Hepatocyte (in vitro differentiated cells): ENCODE measurements at regions not wholly inside any gene's neighbourhood (a gene's known extent, or its start where the extent isn't known, plus 50 kb on each side); places are given as distances from the start of the nearest gene placed in this dataset.
"Not testable (repeated sequence)": the region's sequence is repeated elsewhere in the genome, so short reads cannot be mapped to it uniquely, and the experiment has no call there.

Experiments
- DNase-seq: peaks from one replicate; pipeline ENCODE4 v3.0.0-alpha.2; 2016; ENCODE audit warnings: low spot score
- H2AFZ ChIP-seq: fragments of 200-600 bp; sonication (generic); 2 replicates; pipeline ENCODE4 v1.6.0; 2016; ENCODE audit warnings: antibody characterized with exemption, mild to moderate bottlenecking
- H3K27ac ChIP-seq: fragments of 200-600 bp; sonication (generic); 2 replicates; pipeline ENCODE4 v1.5.1; 2016; ENCODE audit warnings: mild to moderate bottlenecking
- H3K27me3 ChIP-seq: fragments of 200-600 bp; sonication (generic); 2 replicates; pipeline ENCODE4 v1.6.1; 2016
- H3K36me3 ChIP-seq: fragments of 200-600 bp; sonication (generic); replicated peaks from 2 replicates; pipeline ENCODE4 v1.5.1; 2016; ENCODE audit warnings: low read depth; ENCODE audit not compliant: insufficient read depth
- H3K4me1 ChIP-seq: fragments of 200-600 bp; sonication (generic); 2 replicates; pipeline ENCODE4 v1.5.1; 2016; ENCODE audit warnings: mild to moderate bottlenecking, moderate library complexity; ENCODE audit not compliant: insufficient read depth
- H3K4me2 ChIP-seq: fragments of 200-600 bp; sonication (generic); 2 replicates; pipeline ENCODE4 v1.6.0; 2016
- H3K4me3 ChIP-seq: fragments of 200-600 bp; sonication (generic); 2 replicates; pipeline ENCODE4 v1.5.1; 2016; ENCODE audit warnings: mild to moderate bottlenecking
- H3K79me2 ChIP-seq: fragments of 200-600 bp; sonication (generic); 2 replicates; pipeline ENCODE4 v1.6.0; 2017; ENCODE audit warnings: mild to moderate bottlenecking
- H3K9me2 ChIP-seq: fragments of 200-600 bp; sonication (generic); replicated peaks from 2 replicates; pipeline ENCODE4 v1.6.0; 2017; ENCODE audit warnings: mild to moderate bottlenecking; ENCODE audit not compliant: insufficient read depth
- H3K9me3 ChIP-seq: fragments of 200-600 bp; sonication (generic); 2 replicates; pipeline ENCODE4 v1.5.1; 2016; ENCODE audit warnings: low read depth, mild to moderate bottlenecking
- H4K20me1 ChIP-seq: fragments of 200-600 bp; sonication (generic); 2 replicates; pipeline ENCODE4 v1.6.0; 2016; ENCODE audit warnings: mild to moderate bottlenecking; ENCODE audit not compliant: insufficient read depth, poor library complexity, severe bottlenecking
- EZH2 ChIP-seq: fragments of 200-600 bp; sonication (generic); IDR thresholded peaks from 2 replicates; pipeline ENCODE4 v1.6.1; 2016; ENCODE audit warnings: antibody characterized with exemption, mild to moderate bottlenecking, borderline replicate concordance
- EZH2phosphoT487 ChIP-seq: fragments of 200-600 bp; sonication (generic); IDR thresholded peaks from one replicate; pipeline ENCODE4 v1.6.1; 2018; ENCODE audit warnings: antibody characterized with exemption, mild to moderate bottlenecking, low read depth, moderate library complexity; ENCODE audit not compliant: unreplicated experiment, severe bottlenecking
- WGBS: methylation state at CpG from one replicate; pipeline ENCODE4 v1.1.6; 2016; ENCODE audit warnings: low lambda C conversion rate; ENCODE audit errors: missing lambda C conversion rate; 5-methylcytosine and 5-hydroxymethylcytosine counted together
- TF ChIP-seq, protein P1 (sequence below): fragments of 200-600 bp; sonication (generic); IDR thresholded peaks from 2 replicates; pipeline ENCODE4 v1.5.1; 2016; ENCODE audit warnings: antibody characterized with exemption, mild to moderate bottlenecking; ENCODE audit not compliant: poor library complexity

GRCh38 chr4:179163147-179163546, 1720.9 kb upstream of the AGA start:
- Histone ChIP-seq H4K20me1 (no peaks in the 10 kb centered on the region), H3K9me3 (no peaks in the 10 kb centered on the region), H3K27me3 (peaks cover 7% of the 10 kb centered on the region), H3K4me2 (no peak overlapping the region), H3K9me2 (no peaks in the 10 kb centered on the region), H3K4me1 (no peaks in the 10 kb centered on the region), H3K27ac (no peak overlapping the region), H3K36me3 (no peaks in the 10 kb centered on the region), H2AFZ (no peak overlapping the region), H3K4me3 (no peak overlapping the region), H3K79me2 (no peaks in the 10 kb centered on the region)
- DNase-seq: no peak
- 72% methylated on average over 2 of the region's 2 CpGs for WGBS
- no peak for TF ChIP-seq EZH2

DNA sequence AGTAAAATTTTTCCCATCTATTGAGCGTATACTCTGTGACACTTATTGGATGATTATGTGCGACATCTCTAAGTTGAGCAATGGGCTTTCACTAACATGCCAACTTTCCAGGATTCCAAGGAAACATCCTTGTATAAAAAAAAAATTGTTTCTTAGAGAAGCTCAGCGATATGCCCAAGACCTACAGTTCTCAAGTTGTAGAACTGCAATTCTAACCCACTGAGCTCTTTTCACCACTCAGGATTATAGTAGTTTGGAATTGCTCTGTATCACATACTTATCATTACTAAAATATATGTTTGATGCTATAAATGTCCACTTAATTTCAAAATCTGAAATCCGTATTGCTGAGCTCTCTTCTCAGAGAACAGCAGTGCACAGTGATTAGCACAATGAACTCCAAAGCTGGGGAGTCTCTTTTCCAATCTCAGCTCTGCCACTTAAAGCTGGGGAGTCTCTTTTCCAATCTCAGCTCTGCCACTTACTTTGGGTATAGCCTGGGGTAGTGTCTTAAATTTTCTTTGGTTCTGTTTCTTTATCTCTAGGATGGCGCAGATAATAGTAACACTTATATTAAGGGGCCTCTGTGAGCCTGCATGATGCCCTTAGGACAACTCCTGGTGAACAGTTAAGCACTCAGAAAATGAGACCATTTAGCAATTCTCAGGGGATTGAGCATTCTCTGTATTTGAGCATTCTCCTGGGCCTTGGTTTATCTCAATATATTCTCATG, 1722.2 kb upstream of the AGA start:
- 84% methylated on average over 5 of the region's 5 CpGs for WGBS
- H4K20me1 ChIP-seq: no peaks in the 10 kb centered on the region
- no peaks in the 10 kb centered on the region for H3K9me3 ChIP-seq
- H2AFZ ChIP-seq: no peak overlapping the region
- peaks cover 7% of the 10 kb centered on the region for H3K27me3 ChIP-seq
- no peaks in the 10 kb centered on the region for H3K36me3 ChIP-seq
- TF ChIP-seq EZH2phosphoT487: no peak
- TF ChIP-seq EZH2: no peak
- TF ChIP-seq, protein P1, sequence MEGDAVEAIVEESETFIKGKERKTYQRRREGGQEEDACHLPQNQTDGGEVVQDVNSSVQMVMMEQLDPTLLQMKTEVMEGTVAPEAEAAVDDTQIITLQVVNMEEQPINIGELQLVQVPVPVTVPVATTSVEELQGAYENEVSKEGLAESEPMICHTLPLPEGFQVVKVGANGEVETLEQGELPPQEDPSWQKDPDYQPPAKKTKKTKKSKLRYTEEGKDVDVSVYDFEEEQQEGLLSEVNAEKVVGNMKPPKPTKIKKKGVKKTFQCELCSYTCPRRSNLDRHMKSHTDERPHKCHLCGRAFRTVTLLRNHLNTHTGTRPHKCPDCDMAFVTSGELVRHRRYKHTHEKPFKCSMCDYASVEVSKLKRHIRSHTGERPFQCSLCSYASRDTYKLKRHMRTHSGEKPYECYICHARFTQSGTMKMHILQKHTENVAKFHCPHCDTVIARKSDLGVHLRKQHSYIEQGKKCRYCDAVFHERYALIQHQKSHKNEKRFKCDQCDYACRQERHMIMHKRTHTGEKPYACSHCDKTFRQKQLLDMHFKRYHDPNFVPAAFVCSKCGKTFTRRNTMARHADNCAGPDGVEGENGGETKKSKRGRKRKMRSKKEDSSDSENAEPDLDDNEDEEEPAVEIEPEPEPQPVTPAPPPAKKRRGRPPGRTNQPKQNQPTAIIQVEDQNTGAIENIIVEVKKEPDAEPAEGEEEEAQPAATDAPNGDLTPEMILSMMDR: no peak
- no peaks in the 10 kb centered on the region for H3K4me1 ChIP-seq
- no peak overlapping the region for H3K27ac ChIP-seq
- no peak overlapping the region for H3K4me3 ChIP-seq
- no peaks in the 10 kb centered on the region for H3K79me2 ChIP-seq
- no peak overlapping the region for H3K4me2 ChIP-seq
- no peak for DNase-seq
- H3K9me2 ChIP-seq: no peaks in the 10 kb centered on the region

GRCh38 chr4:179165000-179165738, 1722.9 kb upstream of the AGA start:
- H3K4me2 ChIP-seq: no peak overlapping the region
- H4K20me1 ChIP-seq: no peaks in the 10 kb centered on the region
- H2AFZ ChIP-seq: no peak overlapping the region
- H3K4me1 ChIP-seq: no peaks in the 10 kb centered on the region
- no peak overlapping the region for H3K4me3 ChIP-seq
- no peaks in the 10 kb centered on the region for H3K9me2 ChIP-seq
- peaks cover 7% of the 10 kb centered on the region for H3K27me3 ChIP-seq
- no peak for DNase-seq
- WGBS: 58% methylated on average over 4 of the region's 4 CpGs
- no peak overlapping the region for H3K27ac ChIP-seq
- TF ChIP-seq EZH2phosphoT487: no peak
- no peak for TF ChIP-seq EZH2
- TF ChIP-seq, protein P1: no peak
- no peaks in the 10 kb centered on the region for H3K9me3 ChIP-seq
- no peaks in the 10 kb centered on the region for H3K79me2 ChIP-seq
- H3K36me3 ChIP-seq: no peaks in the 10 kb centered on the region

DNA sequence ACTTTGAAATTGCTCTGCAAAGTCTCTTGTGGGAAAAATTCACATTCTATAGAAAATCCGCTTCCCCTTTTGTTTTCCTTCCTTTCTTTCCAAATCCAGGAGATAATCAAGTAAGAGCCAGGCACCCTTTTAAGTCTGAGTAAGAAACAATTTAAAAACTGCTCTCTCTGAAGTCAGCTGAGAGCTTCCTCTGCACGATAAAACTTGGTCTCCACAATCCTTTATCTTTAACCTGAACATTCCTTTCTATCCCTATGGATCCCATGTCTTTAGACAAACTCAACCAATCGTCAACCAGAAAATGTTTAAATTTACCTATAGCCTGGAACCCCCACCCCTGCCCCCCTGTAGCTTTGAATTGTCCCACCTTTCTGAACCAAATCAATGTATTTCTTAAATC, 1723.6 kb upstream of the AGA start:
- Histone ChIP-seq H3K4me3 (no peak overlapping the region), H2AFZ (no peak overlapping the region), H3K27me3 (peaks cover 10% of the 10 kb centered on the region), H3K4me1 (no peaks in the 10 kb centered on the region), H3K36me3 (no peaks in the 10 kb centered on the region), H3K9me3 (no peaks in the 10 kb centered on the region), H3K4me2 (no peak overlapping the region), H3K27ac (no peak overlapping the region), H4K20me1 (no peaks in the 10 kb centered on the region), H3K79me2 (no peaks in the 10 kb centered on the region), H3K9me2 (no peaks in the 10 kb centered on the region)
- DNase-seq: no peak
- TF ChIP-seq EZH2 (no peak), EZH2phosphoT487 (no peak)
- TF ChIP-seq, protein P1: no peak
- WGBS: 13% methylated on average over 3 of the region's 3 CpGs

DNA sequence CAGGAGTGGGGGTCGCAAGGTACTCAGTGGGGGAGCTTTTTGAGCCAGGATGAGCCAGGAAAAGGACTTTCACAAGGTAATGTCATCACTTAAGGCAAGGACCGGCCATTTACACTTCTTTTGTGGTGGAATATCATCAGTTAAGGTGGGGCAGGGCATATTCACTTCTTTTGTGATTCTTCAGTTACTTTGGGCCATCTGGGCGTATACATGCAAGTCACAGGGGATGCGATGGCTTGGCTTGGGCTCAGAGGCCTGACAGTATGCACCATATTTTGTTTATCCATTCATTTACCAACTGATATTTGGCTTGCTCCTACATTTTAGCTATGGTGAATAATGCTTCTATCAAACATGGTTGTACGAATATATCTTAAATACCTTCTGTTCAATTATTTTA, 1728.1 kb upstream of the AGA start:
- peaks cover 10% of the 10 kb centered on the region for H3K27me3 ChIP-seq

More for the DNA sequence above, 1728.1 kb upstream of the AGA start:
- not testable (repeated sequence) for H3K9me3 ChIP-seq, H3K9me2 ChIP-seq, H3K4me2 ChIP-seq, H4K20me1 ChIP-seq, H3K36me3 ChIP-seq, H3K4me1 ChIP-seq, H2AFZ ChIP-seq, H3K4me3 ChIP-seq, DNase-seq, H3K27ac ChIP-seq, H3K79me2 ChIP-seq
- WGBS: 64% methylated on average over 3 of the region's 5 CpGs
